ENCODE measurements at regions not wholly inside any gene's neighbourhood (a gene's known extent, or its start where the extent isn't known, plus 50 kb on each side); places are given as distances from the start of the nearest gene placed in this dataset.

DNA sequence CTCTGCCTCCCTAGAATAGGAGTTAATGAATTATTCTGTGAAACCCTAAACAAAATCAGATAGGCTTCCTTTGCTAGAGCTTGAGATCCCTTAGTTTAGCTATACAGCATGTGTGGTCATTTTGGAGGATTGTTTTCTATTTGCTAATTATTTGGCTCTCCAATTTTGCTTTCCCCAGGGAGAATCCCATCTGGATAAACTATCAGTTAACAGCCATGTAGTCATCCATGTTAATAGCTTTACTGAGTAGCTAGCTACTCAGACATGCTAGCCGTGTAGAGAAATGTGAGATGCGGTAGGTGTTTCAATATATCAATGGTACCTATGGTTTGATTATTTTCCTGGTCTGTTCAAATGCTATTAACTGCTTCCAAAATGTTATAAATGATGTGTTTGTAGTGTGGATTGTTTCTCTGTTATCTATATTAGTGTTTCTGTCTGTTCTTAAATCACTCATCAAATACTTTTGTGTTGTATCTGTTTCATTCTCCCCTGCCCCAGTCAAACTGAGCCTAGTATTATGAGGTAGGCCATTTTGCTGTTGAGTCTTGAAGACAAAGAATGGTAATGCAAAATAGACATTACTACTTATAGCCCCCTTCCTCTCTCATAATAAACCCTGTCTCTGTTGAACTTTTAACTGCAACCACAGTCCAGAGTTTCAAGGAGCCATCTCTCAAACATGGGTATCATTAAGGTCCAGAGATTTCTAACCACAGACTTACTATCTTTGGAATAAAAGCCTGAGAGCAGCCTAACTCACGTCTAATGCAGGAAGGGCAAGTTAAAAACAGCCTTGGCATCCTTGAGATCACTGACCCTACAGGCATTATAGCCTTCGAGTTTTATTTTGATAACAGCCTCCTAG, 56.1 kb upstream of the GRAMD1B start:
- TF ChIP-seq POLR2A (IDR thresholded peaks at IDR 0.05) (no peak), CTCF (IDR thresholded peaks at IDR 0.05) (no peak)
- no peak overlapping the region for H3K4me3 ChIP-seq
- WGBS (ENCODE audit: insufficient coverage, low coverage, low lambda C conversion rate, missing lambda C conversion rate) = 51% methylated on average over 4 of the region's 4 CpGs
- intact Hi-C loops (cut with DNase I) = no loop called here
- no peaks in the 10 kb centered on the region for H3K9me3 ChIP-seq
- H3K36me3 ChIP-seq = no peaks in the 10 kb centered on the region
- H3K4me1 ChIP-seq = no peaks in the 10 kb centered on the region
- DNase-seq (no peak), ATAC-seq (no peak)
- H3K27ac ChIP-seq = no peak overlapping the region
- no peaks in the 10 kb centered on the region for H3K27me3 ChIP-seq

GRCh38 chr11:123371506-123372297, 58.4 kb upstream of the GRAMD1B start:
- DNase-seq = no peak
- intact Hi-C loops (cut with DNase I) = no loop called here
- H3K4me1 ChIP-seq = no peaks in the 10 kb centered on the region
- no peak overlapping the region for H3K4me3 ChIP-seq
- TF ChIP-seq POLR2A (IDR thresholded peaks at IDR 0.05) (no peak), CTCF (IDR thresholded peaks at IDR 0.05) (no peak)
- no peaks in the 10 kb centered on the region for H3K9me3 ChIP-seq
- no peaks in the 10 kb centered on the region for H3K36me3 ChIP-seq
- no peaks in the 10 kb centered on the region for H3K27me3 ChIP-seq
- WGBS (ENCODE audit: insufficient coverage, low coverage, low lambda C conversion rate, missing lambda C conversion rate) = 61% methylated on average over 3 of the region's 3 CpGs
- no peak overlapping the region for H3K27ac ChIP-seq
- no peak for ATAC-seq

DNA sequence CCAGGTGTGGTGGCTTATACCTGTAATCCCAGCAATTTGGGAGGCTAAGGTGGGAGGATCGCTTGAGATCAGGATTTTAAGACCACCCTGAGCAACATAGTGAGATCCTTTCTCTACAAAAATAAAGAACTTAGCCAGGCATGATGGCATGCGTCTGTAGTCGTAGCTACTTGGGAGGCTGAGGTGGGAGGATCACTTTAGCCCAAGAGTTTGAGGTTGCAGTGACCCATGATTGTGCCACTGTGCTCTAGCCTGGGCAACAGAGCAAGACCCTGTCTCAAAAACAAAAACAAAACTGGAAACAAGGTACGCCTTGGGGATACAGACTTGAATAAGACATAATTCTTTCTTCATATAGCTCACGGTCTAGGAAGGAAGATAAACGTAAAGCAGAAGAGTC, 63.1 kb upstream of the GRAMD1B start:
- H3K27me3 ChIP-seq = no peaks in the 10 kb centered on the region
- DNase-seq (no peak), ATAC-seq (no peak)
- TF ChIP-seq POLR2A (IDR thresholded peaks at IDR 0.05) = no peak
- TF ChIP-seq CTCF (IDR thresholded peaks at IDR 0.05) = no peak
- no peak overlapping the region for H3K27ac ChIP-seq
- H3K9me3 ChIP-seq = no peaks in the 10 kb centered on the region
- intact Hi-C loops (cut with DNase I) = no loop called here
- H3K36me3 ChIP-seq = no peaks in the 10 kb centered on the region
- no peaks in the 10 kb centered on the region for H3K4me1 ChIP-seq
- H3K4me3 ChIP-seq = no peak overlapping the region
- 74% methylated on average over 6 of the region's 6 CpGs for WGBS (ENCODE audit: insufficient coverage, low coverage, low lambda C conversion rate, missing lambda C conversion rate)

DNA sequence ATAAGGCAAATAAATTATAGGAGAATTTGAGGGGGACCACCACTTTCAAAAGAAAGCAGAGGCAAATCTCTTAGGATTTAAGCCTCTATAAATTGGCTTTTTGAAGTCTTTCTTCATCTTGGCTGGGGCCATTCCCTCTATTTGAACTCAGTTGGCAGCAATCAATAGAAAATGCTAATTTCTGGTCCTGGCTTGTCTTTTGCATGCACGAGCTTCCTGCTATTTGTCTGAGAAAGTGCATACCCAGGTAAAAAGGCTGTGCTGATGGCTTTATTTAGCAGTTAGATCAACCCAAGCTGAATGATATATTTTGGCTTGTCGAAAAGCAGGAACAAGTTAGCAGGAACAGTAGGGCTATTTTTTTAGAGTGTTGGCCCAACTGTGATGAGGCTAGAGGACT, 64.1 kb upstream of the GRAMD1B start:
- H3K36me3 ChIP-seq = no peaks in the 10 kb centered on the region
- H3K27ac ChIP-seq = no peak overlapping the region
- H3K4me1 ChIP-seq = no peaks in the 10 kb centered on the region
- WGBS (ENCODE audit: insufficient coverage, low coverage, low lambda C conversion rate, missing lambda C conversion rate) = 39% methylated on average over 2 of the region's 2 CpGs
- no peak for TF ChIP-seq POLR2A (IDR thresholded peaks at IDR 0.05)
- TF ChIP-seq CTCF (IDR thresholded peaks at IDR 0.05) = no peak
- no peak for ATAC-seq
- no peak for DNase-seq
- no peaks in the 10 kb centered on the region for H3K9me3 ChIP-seq
- no peak overlapping the region for H3K4me3 ChIP-seq
- no peaks in the 10 kb centered on the region for H3K27me3 ChIP-seq
- intact Hi-C loops (cut with DNase I) = no loop called here
